Spleen (tissue), 11 donors: ENCODE measurements at regions not wholly inside any gene's neighbourhood (a gene's known extent, or its start where the extent isn't known, plus 50 kb on each side); places are given as distances from the start of the nearest gene placed in this dataset.

Source experiments
- DNase-seq: peaks from one replicate; pipeline ENCODE4 v3.0.0-alpha.2; 2020
- H3K27ac ChIP-seq, 8 donors: fragments of 200-600 bp; sonication (generic) in 7 of 8; 1 replicate in 4 of 8; 2 replicates in 4 of 8; pipeline versions ENCODE4 v1.5.0 to v1.8.0; 2016 to 2021; ENCODE audit warnings: inconsistent platforms in 4 of 8, mild to moderate bottlenecking in 4 of 8, moderate library complexity in 1 of 8
- H3K27me3 ChIP-seq, 7 donors: fragments of 200-600 bp; sonication (generic) in 6 of 7; replicated peaks in 1 of 7; 1 replicate in 4 of 7; 2 replicates in 3 of 7; pipeline versions ENCODE4 v1.5.0 to v1.8.0; 2016 to 2021; ENCODE audit warnings: inconsistent platforms in 3 of 7, mild to moderate bottlenecking in 1 of 7
- H3K36me3 ChIP-seq, 6 donors: fragments of 200-600 bp; sonication (generic) in 5 of 6; 1 replicate in 4 of 6; 2 replicates in 2 of 6; pipeline versions ENCODE4 v1.5.0 to v1.8.0; 2016 to 2021; ENCODE audit warnings: inconsistent platforms in 2 of 6
- H3K4me1 ChIP-seq, 6 donors: fragments of 200-600 bp; sonication (generic) in 5 of 6; 1 replicate in 3 of 6; 2 replicates in 3 of 6; pipeline versions ENCODE4 v1.5.0 to v1.8.0; 2016 to 2021; ENCODE audit warnings: inconsistent platforms in 3 of 6
- H3K4me3 ChIP-seq, 8 donors: fragments of 200-600 bp; sonication (generic) in 7 of 8; 1 replicate in 4 of 8; 2 replicates in 4 of 8; pipeline versions ENCODE4 v1.5.0 to v1.8.0; 2016 to 2021; ENCODE audit warnings: inconsistent platforms in 4 of 8, mild to moderate bottlenecking in 4 of 8, moderate library complexity in 2 of 8
- H3K9me3 ChIP-seq, 8 donors: fragments of 200-600 bp; sonication (generic) in 7 of 8; 1 replicate in 4 of 8; 2 replicates in 4 of 8; pipeline versions ENCODE4 v1.5.0 to v1.8.0; 2016 to 2021; ENCODE audit warnings: inconsistent platforms in 4 of 8
- CTCF ChIP-seq, 11 experiments: fragments of 200-600 bp in 7 of 11; fragments of 450-650 bp in 4 of 11; sonication (generic) in 4 of 11; IDR thresholded peaks in 8 of 11; conservative IDR thresholded peaks in 3 of 11; 1 replicate in 7 of 11; 2 replicates in 4 of 11; pipeline versions ENCODE4 v1.4.0 to v1.8.0; 2016 to 2021; ENCODE audit warnings: antibody characterized with exemption in 11 of 11, inconsistent platforms in 4 of 11, mild to moderate bottlenecking in 1 of 11
- POLR2A ChIP-seq, 3 donors: fragments of 450-650 bp; IDR thresholded peaks; one replicate each; pipeline ENCODE4 v1.5.1; 2017; ENCODE audit warnings: antibody characterized with exemption in 3 of 3, mild to moderate bottlenecking in 1 of 3
- POLR2AphosphoS5 ChIP-seq, 3 donors: sonication (generic); formaldehyde crosslinking; IDR thresholded peaks; one replicate each; pipeline ENCODE4 v1.5.1; 2017; ENCODE audit warnings: antibody characterized with exemption in 3 of 3
- WGBS, 5 donors: extraction: QIAGEN DNeasy Blood & Tissue Kit in 3 of 5; methylation state at CpG; one replicate each; pipeline versions ENCODE4 v1.1.5 to v1.1.7; 2013 to 2018; 5-methylcytosine and 5-hydroxymethylcytosine counted together
- intact Hi-C: fragments of 100-400 bp; cut with DNase I; formaldehyde crosslinking; loops from one replicate; pipeline ENCODE4 v1.15.0; 2023; ENCODE audit warnings: low total_unique reads
- donor health status: healthy with polysubstance abuse.
- donor health status: DM: no; HTN: no; CAD: no; lungs with moderate emphysema.
- donor health status: DM: no; HTN: no; CAD: no.
- donor health status: Bipolar disorder and iron deficiency.
- donor health status: healthy.
- donor health status: DM: no; HTN: no; CAD: no.
- donor health status: DM: yes; HTN: yes; CAD: no.

- intact Hi-C loops = no loop called here
Observed at GRCh38 chr6:43971776-43972126, 155.5 kb downstream of the MRPL14 start.

GRCh38 chr6:43970913-43971775 lies 156.1 kb downstream of the MRPL14 start:
- Histone ChIP-seq H3K4me1 (peaks cover 0 to 33% (median 15%) of the 10 kb centered on the region in 6 donors), H3K9me3 (peaks cover 0 to 6% (median 0%) of the 10 kb centered on the region in 8 donors), H3K27ac (peak overlapping the region in 1 of 8 donors; percentile 66), H3K36me3 (no peaks in the 10 kb centered on the region), H3K4me3 (no peak overlapping the region), H3K27me3 (peaks cover 0 to 25% (median 0%) of the 10 kb centered on the region in 7 donors)
- DNase-seq = no peak
- intact Hi-C loops = no loop called here
- WGBS, 5 donors = 83 to 95% (median 88%) methylated on average over 8 of the region's 8 CpGs
- TF ChIP-seq POLR2AphosphoS5 (IDR thresholded peaks at IDR 0.05) = no peak
- TF ChIP-seq POLR2A (IDR thresholded peaks at IDR 0.05) = no peak
- no peak for TF ChIP-seq CTCF (IDR thresholded peaks at IDR 0.05 in 8 of 11, conservative IDR thresholded peaks at IDR 0.05 in 3 of 11)

More at GRCh38 chr6:43971776-43972126, 155.5 kb downstream of the MRPL14 start:
- Histone ChIP-seq H3K4me3 (no peak overlapping the region), H3K27ac (peak overlapping the region in 4 of 8 donors; percentile 52 to 66 (median 59)), H3K27me3 (peaks cover 0 to 19% (median 0%) of the 10 kb centered on the region in 7 donors), H3K4me1 (peaks cover 0 to 33% (median 15%) of the 10 kb centered on the region in 6 donors), H3K36me3 (no peaks in the 10 kb centered on the region), H3K9me3 (peaks cover 0 to 10% (median 0%) of the 10 kb centered on the region in 8 donors)
- TF ChIP-seq POLR2AphosphoS5 (IDR thresholded peaks at IDR 0.05) = no peak
- TF ChIP-seq CTCF (IDR thresholded peaks at IDR 0.05 in 8 of 11, conservative IDR thresholded peaks at IDR 0.05 in 3 of 11) = no peak
- no peak for TF ChIP-seq POLR2A (IDR thresholded peaks at IDR 0.05)
- WGBS, 5 donors = 66 to 93% (median 88%) methylated on average over 2 of the region's 2 CpGs
- DNase-seq = no peak

- Histone ChIP-seq H3K27me3 (peaks cover 0 to 29% (median 0%) of the 10 kb centered on the region in 7 donors), H3K36me3 (no peaks in the 10 kb centered on the region), H3K9me3 (no peaks in the 10 kb centered on the region), H3K27ac (no peak overlapping the region), H3K4me3 (no peak overlapping the region), H3K4me1 (peaks cover 0 to 33% (median 15%) of the 10 kb centered on the region in 6 donors)
- intact Hi-C loops = no loop called here
- 53 to 89% (median 78%) methylated on average over 3 of the region's 3 CpGs for WGBS, 5 donors
- TF ChIP-seq POLR2A (IDR thresholded peaks at IDR 0.05) = no peak
- no peak for TF ChIP-seq CTCF (IDR thresholded peaks at IDR 0.05 in 8 of 11, conservative IDR thresholded peaks at IDR 0.05 in 3 of 11)
- no peak for TF ChIP-seq POLR2AphosphoS5 (IDR thresholded peaks at IDR 0.05)
- no peak for DNase-seq
Observed at GRCh38 chr6:43970068-43970912, 157.0 kb downstream of the MRPL14 start.
